HCT116 (cell line): ENCODE measurements at regions not wholly inside any gene's neighbourhood (a gene's known extent, or its start where the extent isn't known, plus 50 kb on each side); places are given as distances from the start of the nearest gene placed in this dataset.

Source experiments
- ATAC-seq: fragments of 200-7000 bp; cut with Tn5 transposase; 2 replicates; pipeline ENCODE4 v1.9.1; 2020; ENCODE audit warnings: mild to moderate bottlenecking, moderate library complexity
- BruUV-seq: library from RNA; stranded (reverse); fragments of 400-500 nt; replicated peaks from 2 replicates; lab custom pipeline; 2021; lab: Mats Ljungman, UMichigan
- CTCF ChIA-PET: fragments of 300-600 bp; sonication (Branson Sonifier 250); formaldehyde crosslinking; loops from one replicate; lab custom pipeline; 2021; ENCODE audit warnings: antibody characterized with exemption; lab: Charles Lee
- POLR2A ChIA-PET: fragments of 300-600, 350-600 bp; sonication (Branson Sonifier 250); formaldehyde crosslinking; loops from one replicate; lab custom pipeline; 2021; ENCODE audit warnings: antibody characterized with exemption; lab: Charles Lee
- RAD21 ChIA-PET, 2 experiments: fragments of 300-600 bp; sonication (Branson Sonifier 250); formaldehyde crosslinking; loops; one replicate each; lab custom pipeline; 2023; ENCODE audit warnings: low total read pairs in 2 of 2; ENCODE audit not compliant: uncharacterized antibody in 2 of 2, unreplicated experiment in 2 of 2, low non-redundant PET in 1 of 2; lab: Charles Lee
- DNase-seq: peaks from one replicate; pipeline ENCODE4 v3.0.0-alpha.2; 2010; ENCODE audit warnings: low read depth, low spot score
- H2AFZ ChIP-seq: fragments of 200-600 bp; shearing (Covaris generic), sonication (generic); 2 replicates; pipeline ENCODE4 v1.6.1; 2017; ENCODE audit warnings: low read depth, mixed run types, mixed read lengths, antibody characterized with exemption, low read length; ENCODE audit not compliant: poor library complexity, severe bottlenecking
- H3K27ac ChIP-seq: 2 replicates; pipeline ENCODE4 v1.5.1; 2012; ENCODE audit warnings: low read depth, low read length
- H3K27me3 ChIP-seq: fragments of 200-600 bp; sonication (generic); 2 replicates; pipeline ENCODE4 v1.6.1; 2016; ENCODE audit warnings: mixed run types, low read length, mixed read lengths; ENCODE audit not compliant: insufficient read depth
- H3K36me3 ChIP-seq, 2 experiments: fragments of 200-500 bp in 1 of 2; fragments of 200-600 bp in 1 of 2; sonication (Bioruptor generic) in 1 of 2; sonication (generic) in 1 of 2; 2 replicates each; pipeline versions ENCODE4 v1.5.1 to v1.6.1; 2014 to 2016; ENCODE audit warnings: low read length in 2 of 2, inconsistent platforms in 1 of 2, mixed read lengths in 1 of 2, mixed run types in 1 of 2; ENCODE audit not compliant: insufficient read depth in 2 of 2, control insufficient read depth in 1 of 2
- H3K4me1 ChIP-seq, 2 experiments: fragments of 200-600 bp in 1 of 2; sonication (generic) in 1 of 2; 2 replicates each; pipeline versions ENCODE4 v1.5.1 to v1.6.1; 2012 to 2017; ENCODE audit warnings: low read length in 2 of 2, inconsistent platforms in 1 of 2, mild to moderate bottlenecking in 1 of 2, mixed read lengths in 1 of 2, mixed run types in 1 of 2, moderate library complexity in 1 of 2; ENCODE audit not compliant: insufficient read depth in 2 of 2, control insufficient read depth in 1 of 2
- H3K4me2 ChIP-seq: fragments of 200-600 bp; sonication (generic); 2 replicates; pipeline ENCODE4 v1.6.1; 2017; ENCODE audit warnings: mixed run types, low read length, mixed read lengths
- H3K4me3 ChIP-seq, 2 experiments: fragments of 200-600 bp in 1 of 2; sonication (generic) in 1 of 2; replicated peaks in 1 of 2; 2 replicates each; pipeline ENCODE4 v1.5.1; 2011 to 2016; ENCODE audit warnings: low read length in 2 of 2, control low read depth in 1 of 2, low read depth in 1 of 2, mild to moderate bottlenecking in 1 of 2, mixed read lengths in 1 of 2, mixed run types in 1 of 2
- H3K79me2 ChIP-seq: fragments of 200-600 bp; sonication (generic); 2 replicates; pipeline ENCODE4 v1.6.1; 2017; ENCODE audit warnings: mild to moderate bottlenecking, mixed run types, low read length, moderate library complexity, mixed read lengths; ENCODE audit not compliant: insufficient read depth
- H3K9ac ChIP-seq: fragments of 200-600 bp; sonication (generic); 2 replicates; pipeline ENCODE4 v1.6.1; 2016; ENCODE audit warnings: low read length, mixed read lengths
- H3K9me2 ChIP-seq: fragments of 200-600 bp; sonication (generic), shearing (Covaris generic); 2 replicates; pipeline ENCODE4 v1.6.1; 2017; ENCODE audit warnings: mixed run types, mild to moderate bottlenecking, moderate library complexity; ENCODE audit not compliant: insufficient read depth
- H3K9me3 ChIP-seq, 2 experiments: fragments of 200-500 bp in 1 of 2; fragments of 200-600 bp in 1 of 2; sonication (Bioruptor generic) in 1 of 2; sonication (generic) in 1 of 2; 2 replicates each; pipeline ENCODE4 v1.6.1; 2014 to 2017; ENCODE audit warnings: low read length in 2 of 2, mixed read lengths in 2 of 2, inconsistent platforms in 1 of 2, low read depth in 1 of 2, mild to moderate bottlenecking in 1 of 2, mixed run types in 1 of 2, moderate library complexity in 1 of 2; ENCODE audit not compliant: control insufficient read depth in 1 of 2, insufficient read depth in 1 of 2
- H4K20me1 ChIP-seq: fragments of 200-600 bp; sonication (generic), shearing (Covaris generic); 2 replicates; pipeline ENCODE4 v1.6.1; 2017; ENCODE audit warnings: mixed run types, mild to moderate bottlenecking, moderate library complexity; ENCODE audit not compliant: insufficient read depth
- ATF3 ChIP-seq: IDR thresholded peaks from 2 replicates; pipeline ENCODE4 v1.6.1; 2012
- CBX3 ChIP-seq: IDR thresholded peaks from 2 replicates; pipeline ENCODE4 v1.6.1; 2012; ENCODE audit warnings: low read depth
- CEBPB ChIP-seq: IDR thresholded peaks from 2 replicates; pipeline ENCODE4 v1.6.1; 2012; ENCODE audit warnings: low read depth
- EGR1 ChIP-seq: IDR thresholded peaks from 2 replicates; pipeline ENCODE4 v1.6.1; 2012; ENCODE audit warnings: low read depth
- ELF1 ChIP-seq: IDR thresholded peaks from 2 replicates; pipeline ENCODE4 v1.6.1; 2012; ENCODE audit warnings: low read depth, borderline replicate concordance
- EZH2 ChIP-seq: fragments of 200-600 bp; sonication (generic); IDR thresholded peaks from 2 replicates; pipeline ENCODE4 v1.6.1; 2017; ENCODE audit warnings: antibody characterized with exemption, mixed run types
- FOSL1 ChIP-seq: IDR thresholded peaks from 2 replicates; pipeline ENCODE4 v1.6.1; 2012; ENCODE audit warnings: low read depth
- MAX ChIP-seq: IDR thresholded peaks from 2 replicates; pipeline ENCODE4 v1.6.1; 2012
- SIN3A ChIP-seq: IDR thresholded peaks from 2 replicates; pipeline ENCODE4 v1.6.1; 2012; ENCODE audit warnings: low read depth
- TCF7L2 ChIP-seq: IDR thresholded peaks from 2 replicates; pipeline ENCODE4 v1.7.0; 2011; ENCODE audit warnings: borderline replicate concordance, inconsistent platforms; ENCODE audit not compliant: insufficient read depth, insufficient read length; ENCODE audit errors: extremely low read depth
- ZBTB33 ChIP-seq: IDR thresholded peaks from 2 replicates; pipeline ENCODE4 v1.6.1; 2011; ENCODE audit warnings: mild to moderate bottlenecking, low read length, moderate library complexity; ENCODE audit not compliant: insufficient replicate concordance; ENCODE audit errors: extremely low read depth
- intact Hi-C: fragments of 100-400 bp; cut with micrococcal nuclease; formaldehyde crosslinking; loops from 2 replicates; pipeline ENCODE4 v1.10.0; 2022

- Histone ChIP-seq H3K9me2 (no peaks in the 10 kb centered on the region), H3K79me2 (no peaks in the 10 kb centered on the region), H3K4me2 (no peak overlapping the region), H3K4me1 (peaks cover 5 to 6% of the 10 kb centered on the region in 2 experiments; a peak in 2 of 4 replicates), H3K9me3 (no peaks in the 10 kb centered on the region), H3K27ac (no peak overlapping the region), H3K9ac (no peak overlapping the region), H4K20me1 (no peaks in the 10 kb centered on the region), H2AFZ (no peak overlapping the region), H3K36me3 (no peaks in the 10 kb centered on the region), H3K4me3 (no peak overlapping the region), H3K27me3 (no peaks in the 10 kb centered on the region)
- ATAC-seq (no peak), DNase-seq (no peak)
- ChIA-PET RAD21 (no interaction called here), POLR2A (no interaction called here), CTCF (no interaction called here)
- TF ChIP-seq ZBTB33 (no peak), FOSL1 (no peak), MAX (no peak), EZH2 (no peak), CBX3 (no peak), ATF3 (no peak), ELF1 (no peak), TCF7L2 (no peak), SIN3A (no peak), CEBPB (no peak), EGR1 (no peak)
- BruUV-seq, result no TSS peak
- intact Hi-C loops, result no loop called here
Observed at GRCh38 chr2:120504936-120505705, 159.2 kb downstream of the INHBB start.
